AG04450 (cell line): ENCODE measurements at regions not wholly inside any gene's neighbourhood (a gene's known extent, or its start where the extent isn't known, plus 50 kb on each side); places are given as distances from the start of the nearest gene placed in this dataset.

Experiments
- CTCF ChIA-PET: fragments of 300-600, 350-600 bp; formaldehyde crosslinking; extraction: SDS; loops from one replicate; lab custom pipeline; 2022; ENCODE audit warnings: antibody characterized with exemption, inconsistent platforms; lab: Charles Lee
- POLR2A ChIA-PET: fragments of 350-600 bp; formaldehyde crosslinking; extraction: SDS; loops from one replicate; lab custom pipeline; 2021; ENCODE audit warnings: antibody characterized with exemption, inconsistent platforms; lab: Yijun Ruan, JAX
- DNase-seq: peaks from one replicate; pipeline ENCODE4 v3.0.0-alpha.2; 2011; ENCODE audit warnings: low read depth, low spot score
- H3K27ac ChIP-seq: one replicate; pipeline ENCODE4 v1.5.1; 2012; ENCODE audit warnings: low read depth, low read length, control low read depth
- H3K27me3 ChIP-seq: one replicate; pipeline ENCODE4 v1.6.0; 2012; ENCODE audit warnings: low read length; ENCODE audit not compliant: control insufficient read depth, insufficient read depth
- H3K4me3 ChIP-seq: 2 replicates; pipeline ENCODE4 v1.5.1; 2011; ENCODE audit warnings: mild to moderate bottlenecking, low read depth, low read length, control low read depth
- H3K9me3 ChIP-seq: 2 replicates; pipeline ENCODE4 v1.5.1; 2012; ENCODE audit warnings: low read length; ENCODE audit not compliant: control insufficient read depth, insufficient read depth
- TF ChIP-seq, protein P1 (sequence below): IDR thresholded peaks from 2 replicates; pipeline ENCODE4 v1.5.1; 2011; ENCODE audit warnings: low read depth, low read length, control low read depth, inconsistent platforms

DNA sequence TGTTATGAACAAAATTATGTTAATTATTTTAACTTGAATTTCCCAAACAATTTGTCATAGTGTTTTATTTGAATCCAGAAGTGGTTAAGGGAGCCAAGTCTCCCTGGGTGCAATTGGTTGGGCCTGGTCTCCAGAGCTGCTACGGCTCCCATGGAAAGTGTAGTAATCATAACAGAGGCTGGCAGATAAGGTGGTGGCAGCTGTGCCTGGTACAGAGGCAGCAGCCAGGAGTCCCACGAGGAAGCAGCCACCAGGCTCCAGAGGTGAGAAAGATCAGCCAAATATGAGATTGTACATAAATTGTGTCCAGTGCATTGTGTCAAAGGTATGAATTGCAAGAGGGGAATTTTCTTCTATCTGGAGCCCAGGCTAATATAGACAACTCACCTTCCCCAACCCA lies 368.9 kb upstream of the PTBP2 start:
- Histone ChIP-seq H3K4me3 (no peak overlapping the region), H3K9me3 (no peaks in the 10 kb centered on the region), H3K27me3 (no peaks in the 10 kb centered on the region), H3K27ac (no peak overlapping the region)
- no peak for DNase-seq
- ChIA-PET POLR2A (no interaction called here), CTCF (no interaction called here)
- TF ChIP-seq, protein P1, sequence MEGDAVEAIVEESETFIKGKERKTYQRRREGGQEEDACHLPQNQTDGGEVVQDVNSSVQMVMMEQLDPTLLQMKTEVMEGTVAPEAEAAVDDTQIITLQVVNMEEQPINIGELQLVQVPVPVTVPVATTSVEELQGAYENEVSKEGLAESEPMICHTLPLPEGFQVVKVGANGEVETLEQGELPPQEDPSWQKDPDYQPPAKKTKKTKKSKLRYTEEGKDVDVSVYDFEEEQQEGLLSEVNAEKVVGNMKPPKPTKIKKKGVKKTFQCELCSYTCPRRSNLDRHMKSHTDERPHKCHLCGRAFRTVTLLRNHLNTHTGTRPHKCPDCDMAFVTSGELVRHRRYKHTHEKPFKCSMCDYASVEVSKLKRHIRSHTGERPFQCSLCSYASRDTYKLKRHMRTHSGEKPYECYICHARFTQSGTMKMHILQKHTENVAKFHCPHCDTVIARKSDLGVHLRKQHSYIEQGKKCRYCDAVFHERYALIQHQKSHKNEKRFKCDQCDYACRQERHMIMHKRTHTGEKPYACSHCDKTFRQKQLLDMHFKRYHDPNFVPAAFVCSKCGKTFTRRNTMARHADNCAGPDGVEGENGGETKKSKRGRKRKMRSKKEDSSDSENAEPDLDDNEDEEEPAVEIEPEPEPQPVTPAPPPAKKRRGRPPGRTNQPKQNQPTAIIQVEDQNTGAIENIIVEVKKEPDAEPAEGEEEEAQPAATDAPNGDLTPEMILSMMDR = no peak

- Histone ChIP-seq H3K27me3 (no peaks in the 10 kb centered on the region), H3K9me3 (no peaks in the 10 kb centered on the region), H3K4me3 (no peak overlapping the region), H3K27ac (no peak overlapping the region)
- TF ChIP-seq, protein P1 = no peak
- no peak for DNase-seq
- CTCF ChIA-PET = no interaction called here
- POLR2A ChIA-PET = no interaction called here
Observed at GRCh38 chr1:96355521-96355920, 366.1 kb upstream of the PTBP2 start.

DNA sequence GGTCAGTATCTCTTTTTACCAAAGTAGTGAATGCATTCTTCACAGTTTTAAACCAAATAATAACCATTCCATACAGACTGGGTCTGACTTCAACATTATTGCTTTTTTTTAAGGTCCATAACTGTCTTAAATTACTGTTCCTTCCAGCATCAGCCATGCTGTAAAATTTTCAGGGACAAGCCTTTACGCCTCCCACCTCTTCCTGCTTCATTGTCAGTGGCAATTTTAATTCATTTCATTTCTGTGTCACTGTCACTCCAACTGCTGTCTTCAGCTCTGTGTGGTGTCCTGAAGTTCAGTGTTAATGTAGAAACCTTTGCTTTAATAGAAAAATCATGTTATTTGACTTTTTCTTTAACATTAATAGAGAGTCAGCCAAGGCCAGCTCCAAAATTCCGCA lies 365.6 kb upstream of the PTBP2 start:
- Histone ChIP-seq H3K9me3 (no peaks in the 10 kb centered on the region), H3K27me3 (no peaks in the 10 kb centered on the region), H3K27ac (no peak overlapping the region), H3K4me3 (no peak overlapping the region)
- TF ChIP-seq, protein P1 = no peak
- ChIA-PET POLR2A (no interaction called here), CTCF (no interaction called here)
- no peak for DNase-seq

- H3K4me3 ChIP-seq = no peak overlapping the region
- no peak overlapping the region for H3K27ac ChIP-seq
- ChIA-PET POLR2A (no interaction called here), CTCF (no interaction called here)
- H3K27me3 ChIP-seq = no peaks in the 10 kb centered on the region
- no peak for DNase-seq
- TF ChIP-seq, protein P1 = no peak
- no peaks in the 10 kb centered on the region for H3K9me3 ChIP-seq
Observed at GRCh38 chr1:96357141-96357765, 364.3 kb upstream of the PTBP2 start.

DNA sequence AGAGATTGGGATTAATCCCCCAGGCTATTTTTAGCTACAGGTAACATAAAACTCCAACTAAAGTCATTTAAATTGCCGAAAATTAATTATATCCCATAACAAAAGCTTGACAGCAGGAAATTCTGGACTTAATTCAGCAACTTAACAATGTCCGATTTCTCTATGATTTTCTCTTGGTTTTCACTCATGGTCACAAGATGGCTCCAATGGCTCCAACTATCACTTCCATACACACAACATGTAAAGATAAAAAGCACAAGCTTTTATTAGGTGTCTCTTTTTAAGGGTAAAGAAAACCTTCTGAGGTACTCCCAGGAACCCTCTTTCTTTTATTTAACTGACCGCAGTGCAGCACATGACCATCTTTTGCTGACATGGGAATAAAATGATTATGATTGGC lies 363.5 kb upstream of the PTBP2 start:
- POLR2A ChIA-PET = no interaction called here
- TF ChIP-seq, protein P1 = no peak
- CTCF ChIA-PET = no interaction called here

More for the DNA sequence above, 363.5 kb upstream of the PTBP2 start:
- Histone ChIP-seq H3K9me3 (no peaks in the 10 kb centered on the region), H3K4me3 (no peak overlapping the region), H3K27me3 (no peaks in the 10 kb centered on the region), H3K27ac (no peak overlapping the region)
- DNase-seq = no peak
